Motor neuron (in vitro differentiated cells): ENCODE measurements at regions not wholly inside any gene's neighbourhood (a gene's known extent, or its start where the extent isn't known, plus 50 kb on each side); places are given as distances from the start of the nearest gene placed in this dataset.
A peak's percentile ranks its signal among the peaks of the same experiment; 100 is the strongest.

Source experiments
- ATAC-seq, 8 experiments: fragments of 200-7000 bp; cut with Tn5 transposase; replicated peaks in 6 of 8; 2 replicates each; pipeline ENCODE4 v1.8.0; 2021; ENCODE audit warnings: mild to moderate bottlenecking in 8 of 8, moderate library complexity in 8 of 8
- H3K27ac ChIP-seq, 2 donors: fragments of 250-450 bp; sonication (Bioruptor Pico); 2 replicates each; pipeline ENCODE4 v1.9.0; 2021; ENCODE audit warnings: antibody characterized with exemption in 2 of 2, mild to moderate bottlenecking in 2 of 2, moderate library complexity in 1 of 2
- H3K4me1 ChIP-seq, 2 donors: fragments of 250-450 bp; sonication (Bioruptor Pico); replicated peaks in 1 of 2; 2 replicates each; pipeline ENCODE4 v1.6.1; 2021; ENCODE audit warnings: antibody characterized with exemption in 2 of 2, mild to moderate bottlenecking in 2 of 2, moderate library complexity in 1 of 2
- H3K4me3 ChIP-seq, 5 donors: fragments of 250-450 bp; sonication (Bioruptor Pico); 2 replicates each; pipeline ENCODE4 v1.9.0; 2021; ENCODE audit warnings: antibody characterized with exemption in 5 of 5, mild to moderate bottlenecking in 5 of 5, moderate library complexity in 4 of 5
- WGBS, 10 experiments: fragments of 450-650 bp; shearing (Covaris generic); methylation state at CpG; one replicate each; pipeline ENCODE4 v1.0.0; 2022; 5-methylcytosine and 5-hydroxymethylcytosine counted together
- in situ Hi-C, 9 experiments: fragments of 400-800 bp; cut with MboI; loops; one replicate each; pipeline ENCODE4 v1.15.0; 2021; ENCODE audit warnings: low sequenced_read_pairs in 9 of 9, low pct_unique_long_range_greater_than_20kb in 2 of 9; ENCODE audit not compliant: unreplicated experiment in 9 of 9

DNA sequence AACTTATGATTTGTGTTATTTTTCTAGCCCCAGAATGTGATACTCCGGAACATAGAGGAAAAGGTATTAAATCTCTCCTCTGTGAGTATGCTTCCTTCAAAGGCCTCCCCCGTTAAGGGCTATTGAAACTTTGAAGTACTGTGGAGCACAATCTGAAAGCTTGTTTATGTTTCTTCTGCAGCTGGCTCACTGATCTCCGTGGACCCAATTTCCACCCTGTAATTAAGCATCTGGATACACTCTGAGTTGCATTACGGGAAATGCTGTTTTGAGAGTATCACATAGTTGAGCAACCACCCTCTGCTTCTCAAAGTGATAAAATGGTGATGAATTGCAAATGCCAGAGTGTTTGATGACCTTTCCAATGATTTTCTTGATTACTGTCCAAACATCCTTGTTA, 296.8 kb upstream of the PABPC5 start:
- in situ Hi-C loops, result no loop called here
- H3K4me3 ChIP-seq, result no peak overlapping the region
- WGBS, 10 experiments, result 0 to 89% (median 83%) methylated on average over 1 to 3 of the region's 4 CpGs; no CpG with 5 or more reads in 7 of the 10 experiments
- ATAC-seq, result peak in 1 of 8 experiments; percentile 62
- no peaks in the 10 kb centered on the region for H3K4me1 ChIP-seq
- no peak overlapping the region for H3K27ac ChIP-seq
